GM18867 (cell line): ENCODE measurements at regions not wholly inside any gene's neighbourhood (a gene's known extent, or its start where the extent isn't known, plus 50 kb on each side); places are given as distances from the start of the nearest gene placed in this dataset.
"Not testable (repeated sequence)": the region's sequence is repeated elsewhere in the genome, so short reads cannot be mapped to it uniquely, and the experiment has no call there.

ENCODE experiments used
- ATAC-seq: cut with Tn5 transposase; IDR thresholded peaks from one replicate; pipeline ENCODE4 v1.9.1; 2021; ENCODE audit warnings: mild to moderate bottlenecking, moderate library complexity; ENCODE audit not compliant: unreplicated experiment

DNA sequence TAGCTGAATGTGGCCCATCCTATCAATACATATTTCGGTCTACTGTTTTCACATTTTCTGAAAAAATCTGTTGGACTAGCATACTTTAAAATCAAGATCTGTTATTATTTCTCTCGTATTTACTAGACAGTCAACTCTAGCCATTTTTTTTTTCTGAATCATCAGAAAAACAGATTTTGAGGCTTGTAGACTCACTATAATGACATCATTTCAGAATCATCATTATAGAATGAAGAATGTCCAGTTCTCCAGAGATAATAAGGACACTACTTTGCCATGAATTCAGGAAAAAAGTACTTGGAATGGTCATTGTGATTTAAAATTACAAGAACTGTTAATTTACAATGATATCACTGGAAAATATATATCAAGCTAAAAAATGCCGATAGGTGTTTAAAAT is 589.8 kb downstream of the KCNH5 start:
- no peak for ATAC-seq

DNA sequence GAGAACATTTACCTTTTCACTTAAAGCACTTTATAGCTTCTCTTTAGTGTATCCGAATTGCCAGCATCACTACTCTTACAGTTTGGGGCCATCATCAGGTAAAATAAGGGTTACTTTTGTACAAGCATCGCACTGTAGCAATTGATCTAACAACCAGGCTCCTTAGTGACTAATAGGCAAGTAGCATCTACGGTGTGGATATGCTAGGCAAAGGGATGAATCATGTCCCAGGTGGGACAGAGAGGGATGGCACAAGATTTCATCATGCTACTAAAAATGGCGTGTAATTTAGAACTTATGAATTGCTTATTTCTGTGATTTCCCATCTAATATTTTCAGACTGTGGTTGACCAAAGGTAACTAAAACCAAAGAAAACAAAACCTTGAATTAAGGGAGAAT is 582.3 kb downstream of the KCNH5 start:
- ATAC-seq, result no peak

DNA sequence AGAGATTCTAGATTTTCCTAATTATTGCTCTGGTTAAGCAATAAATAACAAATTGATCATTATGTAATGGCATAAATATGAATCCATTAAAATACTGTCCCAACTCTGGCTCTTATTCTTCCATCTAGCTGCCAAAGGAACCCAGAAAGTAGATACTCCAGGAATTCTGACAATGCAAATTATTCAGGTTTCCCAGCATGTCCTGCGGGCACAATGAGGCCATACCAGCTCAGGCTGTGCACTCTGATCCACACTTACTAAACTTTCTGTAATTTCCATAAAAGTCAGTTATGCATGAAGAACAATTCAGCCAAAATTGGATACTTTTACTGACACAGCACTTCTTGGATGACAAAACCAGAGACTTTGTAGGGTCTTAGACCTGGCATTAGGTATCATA is 576.3 kb downstream of the KCNH5 start:
- ATAC-seq, result no peak

DNA sequence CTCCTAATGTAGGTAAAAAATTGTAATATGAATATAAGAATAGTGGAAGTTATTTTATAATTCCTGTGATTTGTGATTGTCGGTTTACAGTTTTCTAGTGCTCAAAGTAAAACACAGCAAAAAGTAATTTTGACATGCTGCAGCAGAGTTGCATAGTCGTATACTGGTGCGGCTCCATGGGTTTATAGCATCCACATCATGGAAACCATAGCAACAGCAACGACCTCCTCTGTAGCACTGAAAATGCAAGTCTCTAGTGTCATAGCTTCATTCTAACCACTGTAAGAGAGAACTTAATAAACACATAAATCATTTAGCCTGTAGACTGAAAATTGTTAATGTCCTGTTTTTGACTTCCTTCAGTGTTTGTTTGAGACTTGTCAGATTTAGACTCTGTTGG is 574.3 kb downstream of the KCNH5 start:
- no peak for ATAC-seq

DNA sequence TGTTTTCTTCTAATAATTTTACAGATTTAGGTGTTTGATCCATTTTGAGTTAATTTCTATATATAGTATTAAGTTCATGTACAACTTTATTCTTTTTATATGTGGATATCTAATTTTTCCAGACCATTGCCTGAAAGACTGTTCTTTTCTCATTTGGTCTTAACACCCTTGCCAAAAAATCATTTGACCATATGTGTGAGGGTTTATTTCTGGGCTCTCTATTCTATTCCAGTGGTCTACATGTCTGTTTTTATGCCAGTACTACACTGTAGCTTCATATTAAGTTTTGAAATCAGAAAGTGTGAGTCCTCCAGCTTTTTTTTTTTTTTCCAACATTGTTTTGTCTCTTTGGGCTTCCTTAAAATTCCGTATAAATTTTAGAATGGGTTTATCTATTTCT is 554.1 kb downstream of the KCNH5 start:
- no peak for ATAC-seq

DNA sequence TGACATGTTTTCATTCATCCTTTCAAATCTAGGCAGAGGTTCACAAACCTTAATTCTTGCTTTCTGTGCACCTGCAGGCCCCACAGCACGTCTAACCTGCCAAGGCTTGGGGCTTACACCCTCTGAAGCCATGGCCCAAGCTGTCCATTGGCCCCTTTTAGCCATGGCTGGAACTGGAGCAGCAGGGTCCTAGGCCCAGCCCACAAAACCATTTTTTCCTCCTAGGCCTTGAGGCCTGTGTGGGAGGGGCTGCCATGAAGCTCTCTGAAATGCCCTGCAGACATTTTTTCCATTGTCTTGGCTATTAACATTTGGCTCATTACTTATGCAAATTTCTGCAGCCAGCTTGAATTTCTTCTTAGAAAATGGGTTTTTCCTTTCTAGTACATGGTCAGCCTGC is 547.5 kb downstream of the KCNH5 start:
- ATAC-seq, result no peak

DNA sequence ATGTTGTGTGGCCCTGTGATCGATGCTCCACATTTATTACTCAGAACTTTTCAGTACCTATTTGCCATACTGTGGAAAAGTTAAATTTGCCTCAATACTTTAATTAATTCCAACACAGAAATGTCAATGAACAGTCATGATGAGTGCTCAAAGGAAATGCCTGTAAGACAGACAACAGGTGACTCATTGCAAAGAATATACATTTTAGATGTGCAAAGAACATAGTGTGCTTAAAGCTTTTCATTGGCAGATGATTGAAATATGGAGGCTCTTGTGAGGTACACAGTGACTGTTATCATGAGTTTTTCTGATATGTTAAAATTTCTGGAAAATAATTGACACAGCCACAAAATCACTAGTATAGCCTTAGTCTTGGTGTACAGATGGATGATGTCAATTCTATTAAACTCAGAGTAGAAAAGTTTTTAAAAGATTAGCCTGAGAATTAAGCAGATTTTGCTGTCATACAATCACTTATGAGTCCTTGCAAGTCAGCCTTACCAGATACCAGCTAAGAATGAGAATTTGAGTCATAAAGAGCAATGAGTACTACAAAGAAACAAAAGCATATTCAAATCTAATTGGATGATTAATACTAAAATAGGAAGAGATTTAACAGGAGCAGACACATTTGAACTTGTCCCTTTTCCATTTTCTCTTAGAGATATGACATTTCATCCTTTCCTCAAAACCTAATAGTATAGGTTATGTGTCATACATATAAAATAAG is 544.1 kb downstream of the KCNH5 start:
- ATAC-seq, result no peak

DNA sequence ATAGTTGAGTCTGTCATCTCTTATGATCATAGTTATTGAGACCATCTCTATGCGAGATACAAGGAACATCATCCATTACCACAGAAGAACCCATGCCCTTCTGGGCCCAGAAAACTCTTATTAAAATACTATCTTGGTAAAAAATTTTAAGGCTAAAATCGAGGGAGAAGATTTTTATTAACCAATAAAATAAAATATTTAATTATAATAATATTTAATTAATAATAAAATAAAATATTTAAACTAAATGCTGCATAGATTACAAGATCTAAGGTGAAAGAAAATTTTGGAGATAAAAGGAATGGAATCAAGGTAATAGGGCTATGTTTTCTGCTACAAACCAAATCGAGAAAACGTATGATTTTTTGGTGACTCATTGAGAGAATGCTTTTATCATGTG is 540.2 kb downstream of the KCNH5 start:
- no peak for ATAC-seq

DNA sequence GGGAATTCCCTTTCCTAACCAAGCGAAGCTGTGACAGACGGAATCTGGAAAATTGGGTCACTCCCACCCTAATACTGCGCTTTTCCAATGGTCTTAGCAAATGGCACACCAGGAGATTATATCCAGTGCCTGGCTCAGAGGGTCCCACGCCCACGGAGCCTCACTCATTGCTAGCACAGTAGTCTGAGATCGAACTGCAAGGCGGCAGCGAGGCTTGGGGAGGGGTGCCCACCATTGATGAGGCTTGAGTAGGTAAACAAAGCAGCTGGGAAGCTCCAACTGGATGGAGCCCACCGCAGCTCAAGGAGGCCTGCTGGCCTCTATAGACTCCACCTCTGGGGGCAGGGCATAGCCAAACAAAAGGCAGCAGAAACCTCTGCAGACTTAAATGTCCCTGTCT is 523.9 kb downstream of the KCNH5 start:
- ATAC-seq, result not testable (repeated sequence)

DNA sequence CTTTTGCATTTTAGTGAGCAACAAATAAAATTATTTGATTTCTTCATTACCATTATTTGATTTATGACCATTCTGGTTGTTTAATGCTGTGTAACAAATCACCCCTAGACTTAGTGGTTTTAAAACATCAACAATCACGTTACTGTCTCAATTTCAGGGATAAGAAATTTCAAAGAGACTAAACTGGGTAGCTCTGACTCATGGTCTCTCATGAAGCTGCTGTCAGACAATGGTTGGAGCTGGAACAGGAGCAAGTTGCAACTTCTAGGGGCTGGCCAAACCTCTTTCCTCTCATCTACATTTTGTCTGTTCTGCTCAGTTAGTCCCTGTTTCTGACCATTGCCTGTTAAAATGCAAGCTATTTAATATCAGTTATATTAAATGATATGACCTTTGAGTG is 517.0 kb downstream of the KCNH5 start:
- no peak for ATAC-seq

DNA sequence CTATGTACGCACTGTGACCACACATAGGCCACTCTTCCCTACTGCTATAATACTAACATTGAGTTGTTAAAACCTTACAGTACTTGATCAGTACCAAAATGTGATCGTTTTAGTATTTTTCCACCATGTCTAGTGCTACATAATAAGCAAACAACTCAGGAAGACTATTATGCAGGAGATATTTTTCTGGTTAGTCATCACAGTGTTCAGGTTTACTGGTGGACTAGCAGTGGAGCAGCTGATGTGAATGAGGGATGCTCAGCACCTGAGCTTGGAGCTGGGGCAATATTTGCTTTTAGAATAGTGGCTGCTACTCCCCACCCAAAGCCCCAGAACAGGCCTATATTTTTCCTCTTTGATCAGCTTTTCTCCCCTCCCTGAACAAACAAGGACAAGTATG is 513.1 kb downstream of the KCNH5 start:
- ATAC-seq, result no peak

DNA sequence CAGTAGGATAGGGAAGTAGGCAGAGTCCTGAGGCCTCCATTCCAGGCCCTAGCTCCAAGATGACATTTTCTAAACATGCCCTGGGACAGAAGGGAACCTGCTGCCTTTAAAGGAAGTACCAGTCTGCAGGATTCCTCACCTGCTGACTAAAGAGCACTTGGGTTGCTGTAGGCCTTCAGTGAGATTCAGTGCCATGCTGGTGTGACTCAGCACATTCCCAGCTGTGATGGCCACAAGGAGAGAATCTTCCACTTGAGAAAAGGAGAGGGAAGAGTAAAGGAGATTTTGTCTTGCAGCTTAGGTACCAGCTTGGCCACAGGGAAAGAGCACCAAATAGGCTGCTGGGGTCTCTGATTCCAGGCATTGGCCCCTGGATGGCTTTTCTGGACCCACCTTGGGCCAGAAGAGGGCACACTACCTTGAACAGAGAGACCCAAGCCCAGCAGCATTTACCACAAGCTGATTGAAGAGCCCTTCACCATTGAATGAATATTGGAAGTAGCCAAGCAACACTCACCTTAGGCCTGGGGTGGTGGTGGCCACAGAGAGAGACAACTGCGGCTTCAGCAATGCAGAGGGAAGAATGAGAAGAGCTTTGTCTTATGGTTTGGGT is 498.3 kb downstream of the KCNH5 start:
- ATAC-seq, result no peak

DNA sequence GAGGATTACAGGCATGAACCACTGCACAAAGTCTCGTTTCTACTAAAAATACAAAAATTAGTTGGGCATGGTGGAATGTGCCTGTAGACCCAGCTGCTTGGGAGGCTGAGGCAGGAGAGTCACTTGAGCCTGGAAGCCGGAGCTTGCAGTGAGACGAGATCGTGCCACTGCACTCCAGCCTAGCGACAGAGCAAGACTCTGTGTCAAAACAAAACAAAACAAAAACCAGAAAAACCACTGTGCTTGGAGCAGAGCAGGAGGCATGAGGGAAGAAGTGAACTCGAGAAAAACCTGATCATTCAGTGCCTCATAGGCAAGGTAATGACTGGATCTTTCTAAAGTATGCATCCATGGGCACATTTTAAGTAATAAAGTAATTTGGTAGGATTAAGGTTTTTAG is 487.8 kb downstream of the KCNH5 start:
- no peak for ATAC-seq

DNA sequence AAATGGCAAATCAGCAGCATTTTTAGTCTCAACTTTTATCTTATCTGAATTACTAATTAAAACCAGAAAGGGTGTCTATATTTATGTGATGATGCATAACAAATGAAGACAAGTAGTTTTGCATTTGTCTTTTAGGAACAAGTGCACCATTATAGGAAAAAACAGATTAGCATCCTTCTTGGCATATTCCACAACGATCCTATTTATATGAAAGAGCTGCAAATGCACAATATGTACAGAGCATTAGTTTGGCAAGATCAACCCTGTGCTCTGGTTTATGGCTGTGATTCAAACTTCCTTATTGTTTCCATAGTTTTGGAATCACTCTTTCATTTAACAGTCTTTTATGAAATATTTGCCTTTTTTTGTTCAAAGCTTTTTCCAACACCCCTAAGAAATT is 486.8 kb downstream of the KCNH5 start:
- ATAC-seq, result no peak

DNA sequence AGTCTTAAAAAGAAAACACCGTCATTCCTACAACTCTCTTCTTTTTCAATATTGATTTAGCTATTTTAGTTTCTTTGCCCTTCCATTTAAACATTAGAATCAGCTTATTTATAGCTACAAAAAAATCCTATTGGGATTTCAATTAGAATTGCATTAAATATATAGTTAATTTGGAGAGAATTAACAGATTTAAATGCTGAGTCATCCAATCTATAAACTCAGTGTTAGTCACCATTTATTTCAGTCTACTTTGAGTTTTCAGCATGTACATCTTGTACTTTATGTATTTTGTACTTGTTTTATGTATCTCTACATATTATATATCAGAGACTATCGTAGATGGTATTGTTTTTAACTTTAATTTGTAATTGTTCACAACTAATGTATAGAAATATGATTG is 460.0 kb downstream of the KCNH5 start:
- ATAC-seq, result no peak

DNA sequence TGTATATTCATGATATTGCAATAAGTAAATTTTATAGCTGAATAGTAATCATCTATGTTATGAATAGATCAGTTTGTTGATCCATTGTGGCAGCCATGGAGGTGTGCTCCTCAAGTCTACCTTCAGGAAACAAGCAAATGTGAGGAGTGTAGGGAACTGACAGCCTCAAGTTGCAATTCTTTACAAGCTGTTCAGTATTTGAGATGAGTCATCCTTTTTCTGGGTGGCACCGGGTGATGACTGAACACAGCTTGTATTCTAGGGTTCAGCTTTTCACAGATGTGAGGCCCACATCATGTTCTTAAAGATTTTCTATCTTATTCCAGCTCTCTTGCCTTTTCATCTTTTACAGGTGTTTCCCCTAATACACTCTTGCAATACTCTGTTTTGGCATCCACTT is 452.4 kb downstream of the KCNH5 start:
- ATAC-seq, result no peak

DNA sequence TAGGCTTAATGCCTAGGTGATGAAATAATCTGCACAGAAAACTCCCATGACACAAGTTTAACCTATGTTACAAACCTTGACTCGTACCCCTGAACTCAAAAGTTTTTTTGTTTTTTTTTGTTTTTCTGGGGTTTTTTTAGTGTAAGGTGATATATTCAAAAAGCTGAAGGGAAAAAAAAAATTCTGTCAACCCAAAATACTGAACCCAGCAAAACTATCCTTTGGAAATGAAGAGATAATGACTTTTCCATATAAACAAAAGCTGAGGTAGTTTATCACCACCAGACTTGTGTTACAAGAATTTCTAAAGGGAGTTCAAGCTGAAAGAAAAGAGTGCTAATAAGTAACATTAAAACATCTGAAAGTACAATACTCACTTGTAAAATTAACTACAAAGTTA is 448.1 kb downstream of the KCNH5 start:
- ATAC-seq, result no peak

DNA sequence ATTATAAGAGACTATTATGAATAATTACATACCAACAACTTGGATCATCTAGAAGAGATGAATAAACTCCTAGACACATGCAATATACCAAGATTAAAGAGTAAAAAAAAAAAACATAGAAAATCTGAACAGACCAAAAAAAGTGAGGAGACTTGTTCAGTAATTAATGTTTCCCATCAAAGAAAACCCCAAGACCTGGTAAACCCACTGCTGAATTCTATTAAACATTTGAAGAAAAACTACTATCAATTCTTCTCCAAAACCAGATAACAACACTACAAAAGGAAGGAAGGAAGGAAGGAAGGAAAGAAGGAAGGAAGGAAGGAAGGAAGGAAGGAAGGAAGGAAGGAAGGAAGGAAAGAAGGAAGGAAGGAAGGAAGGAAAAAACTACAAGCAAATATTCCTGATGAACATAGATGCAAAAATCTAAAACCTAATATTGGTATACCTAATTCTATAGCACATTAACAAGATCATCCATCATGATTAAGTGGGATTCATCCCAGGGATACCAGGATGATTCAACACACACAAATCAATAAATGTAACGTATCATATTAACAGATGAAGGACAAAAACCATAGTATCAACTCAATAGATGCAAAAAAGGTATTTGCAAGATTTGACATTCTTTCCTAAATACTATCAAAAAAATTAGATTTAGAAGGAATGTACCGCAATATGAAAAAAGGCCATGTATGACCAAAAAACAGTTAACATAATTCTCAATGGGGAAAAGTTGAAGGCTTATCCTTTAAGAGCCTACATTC is 445.5 kb downstream of the KCNH5 start:
- no peak for ATAC-seq

DNA sequence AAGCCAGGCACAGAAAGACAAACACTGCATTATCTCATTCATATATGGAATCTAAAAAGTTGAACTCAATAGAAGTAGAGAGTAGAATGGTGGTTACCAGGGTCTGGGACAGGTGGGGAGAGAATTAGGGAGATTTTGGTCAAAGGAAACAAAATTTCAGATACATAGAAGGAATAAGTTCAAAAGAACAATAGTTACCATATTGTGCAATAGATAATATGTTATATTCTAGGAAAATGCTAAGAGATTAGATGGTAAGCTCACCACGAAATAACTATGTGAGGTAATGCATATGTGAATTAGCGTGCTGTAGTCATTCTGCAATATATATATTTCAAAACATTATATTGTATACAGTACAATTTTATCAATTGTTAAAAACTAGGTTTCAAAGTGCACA is 442.5 kb downstream of the KCNH5 start:
- ATAC-seq, result no peak

DNA sequence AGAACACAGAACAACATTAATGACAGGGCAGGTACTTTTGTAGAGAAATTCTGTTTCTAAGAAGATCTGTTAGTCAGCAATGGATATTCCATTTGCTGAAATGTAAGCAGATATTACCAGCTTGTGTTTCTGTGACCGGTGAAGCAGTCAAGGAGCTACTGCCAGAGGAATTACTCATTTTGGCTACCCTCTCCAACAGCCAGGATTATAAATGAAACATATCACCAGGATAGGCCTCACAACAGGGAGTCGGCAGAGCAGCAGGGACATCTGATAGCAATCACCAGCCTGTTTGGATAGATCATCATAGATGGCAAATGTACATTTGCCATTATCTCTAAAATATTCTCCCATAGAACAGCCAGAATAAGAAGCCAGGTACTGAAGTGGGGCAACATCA is 440.7 kb downstream of the KCNH5 start:
- ATAC-seq, result no peak

DNA sequence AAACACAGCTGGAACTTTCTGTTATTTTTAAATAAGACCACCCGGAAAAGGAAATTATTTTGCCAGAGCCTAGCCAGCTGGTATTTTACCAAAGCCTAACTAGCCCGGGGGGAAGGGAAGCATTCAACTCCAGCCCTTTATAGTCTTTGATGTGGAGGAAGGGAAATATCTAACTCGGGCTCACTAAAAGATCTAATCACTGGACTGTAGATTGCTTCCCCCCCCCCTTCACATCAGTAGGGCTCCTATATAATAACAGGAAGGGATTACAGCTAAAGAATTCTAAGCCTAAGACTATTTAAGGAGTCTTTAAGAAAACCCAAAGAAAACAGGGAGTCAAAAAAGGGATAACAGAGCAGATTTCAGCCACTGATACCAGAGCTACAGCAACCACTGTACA is 431.1 kb downstream of the KCNH5 start:
- no peak for ATAC-seq

DNA sequence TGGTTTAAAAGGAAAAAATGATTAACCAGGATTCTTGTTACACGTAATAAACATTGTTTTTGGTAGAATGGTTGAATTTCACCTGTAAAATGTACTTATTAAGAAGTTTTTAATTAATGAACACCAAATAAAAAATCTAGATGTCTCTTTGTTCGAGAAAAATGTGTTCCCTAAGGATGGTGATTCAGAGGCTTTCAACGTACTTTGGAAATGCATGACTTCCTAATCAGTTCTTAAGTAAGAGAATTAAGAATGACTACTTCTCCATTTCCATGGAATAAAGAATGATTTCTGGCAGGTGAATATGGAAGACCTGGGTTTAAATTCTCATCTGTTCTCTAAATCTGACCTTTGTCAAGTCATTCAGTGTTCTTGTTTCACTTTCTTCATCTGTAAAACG is 428.6 kb downstream of the KCNH5 start:
- no peak for ATAC-seq
